ENCODE measurements at regions not wholly inside any gene's neighbourhood (a gene's known extent, or its start where the extent isn't known, plus 50 kb on each side); places are given as distances from the start of the nearest gene placed in this dataset.
"Not testable (repeated sequence)": the region's sequence is repeated elsewhere in the genome, so short reads cannot be mapped to it uniquely, and the experiment has no call there.

- no peak for DNase-seq (ENCODE audit: low spot score)
Measured at GRCh38 chr6:169101036-169101805, 152.4 kb downstream of the THBS2 start.

- DNase-seq (ENCODE audit: low spot score) = no peak
Measured at GRCh38 chr6:169099411-169100202, 154.0 kb downstream of the THBS2 start.

GRCh38 chr6:169098651-169099050 is 155.0 kb downstream of the THBS2 start:
- not testable (repeated sequence) for DNase-seq (ENCODE audit: low spot score)

- no peak for DNase-seq (ENCODE audit: low spot score)
Measured at GRCh38 chr6:169098116-169098515, 155.5 kb downstream of the THBS2 start.

- no peak for DNase-seq (ENCODE audit: low spot score)
Measured at GRCh38 chr6:169097381-169097959, 156.2 kb downstream of the THBS2 start.

- no peak for DNase-seq (ENCODE audit: low spot score)
Measured at GRCh38 chr6:169096388-169096787, 157.3 kb downstream of the THBS2 start.

GRCh38 chr6:169095153-169095552 is 158.5 kb downstream of the THBS2 start:
- DNase-seq (ENCODE audit: low spot score) = no peak

GRCh38 chr6:169094552-169094950 is 159.1 kb downstream of the THBS2 start:
- no peak for DNase-seq (ENCODE audit: low spot score)

GRCh38 chr6:169093770-169094551 is 159.7 kb downstream of the THBS2 start:
- no peak for DNase-seq (ENCODE audit: low spot score)

GRCh38 chr6:169093066-169093723 is 160.5 kb downstream of the THBS2 start:
- DNase-seq (ENCODE audit: low spot score) = no peak

- no peak for DNase-seq (ENCODE audit: low spot score)
Measured at GRCh38 chr6:169092375-169092774, 161.3 kb downstream of the THBS2 start.

GRCh38 chr6:169090514-169091127 is 163.0 kb downstream of the THBS2 start:
- DNase-seq (ENCODE audit: low spot score) = not testable (repeated sequence)

GRCh38 chr6:169088762-169089161 is 164.9 kb downstream of the THBS2 start:
- no peak for DNase-seq (ENCODE audit: low spot score)

GRCh38 chr6:169087443-169088041 is 166.1 kb downstream of the THBS2 start:
- DNase-seq (ENCODE audit: low spot score) = no peak

GRCh38 chr6:169086616-169087015 is 167.0 kb downstream of the THBS2 start:
- DNase-seq (ENCODE audit: low spot score) = not testable (repeated sequence)

- DNase-seq (ENCODE audit: low spot score) = no peak
Measured at GRCh38 chr6:169086020-169086419, 167.6 kb downstream of the THBS2 start.

- DNase-seq (ENCODE audit: low spot score) = no peak
Measured at GRCh38 chr6:169085466-169085865, 168.2 kb downstream of the THBS2 start.

- not testable (repeated sequence) for DNase-seq (ENCODE audit: low spot score)
Measured at GRCh38 chr6:169084557-169084956, 169.1 kb downstream of the THBS2 start.

GRCh38 chr6:169084067-169084466 is 169.6 kb downstream of the THBS2 start:
- DNase-seq (ENCODE audit: low spot score) = no peak

- DNase-seq (ENCODE audit: low spot score) = no peak
Measured at GRCh38 chr6:169083508-169083874, 170.2 kb downstream of the THBS2 start.

Data from globus pallidus (tissue), 1 donor.